ENCODE measurements at regions not wholly inside any gene's neighbourhood (a gene's known extent, or its start where the extent isn't known, plus 50 kb on each side); places are given as distances from the start of the nearest gene placed in this dataset.

GRCh38 chr13:60312851-60313505 lies 84.0 kb upstream of the TDRD3 start:
- TF ChIP-seq ZNF274 (IDR thresholded peaks at IDR 0.05; ENCODE audit: low read depth, low read length) (no peak), YY1 (IDR thresholded peaks at IDR 0.05; ENCODE audit: insufficient read depth, insufficient read length) (no peak), SUZ12 (IDR thresholded peaks at IDR 0.05; ENCODE audit: extremely low read depth, insufficient read depth, insufficient read length) (no peak)
